Limb (tissue), 2 donors: ENCODE measurements at regions not wholly inside any gene's neighbourhood (a gene's known extent, or its start where the extent isn't known, plus 50 kb on each side); places are given as distances from the start of the nearest gene placed in this dataset.
A peak's percentile ranks its signal among the peaks of the same experiment; 100 is the strongest.
"Not testable (repeated sequence)": the region's sequence is repeated elsewhere in the genome, so short reads cannot be mapped to it uniquely, and the experiment has no call there.

Experiments
- DNase-seq, 2 donors: peaks; one replicate each; pipeline ENCODE4 v3.0.0-alpha.2; 2016; ENCODE audit errors: extremely low spot score in 2 of 2

- DNase-seq: no peak
These were observed 461.1 kb upstream of the TBL1XR1 start for GRCh38 chr3:177658354-177658753.

GRCh38 chr3:177664380-177665103 lies 467.3 kb upstream of the TBL1XR1 start:
- DNase-seq: not testable (repeated sequence)

- no peak for DNase-seq
These were observed 468.0 kb upstream of the TBL1XR1 start for GRCh38 chr3:177665122-177665808.

GRCh38 chr3:177672252-177672911 lies 475.1 kb upstream of the TBL1XR1 start:
- DNase-seq: no peak

- DNase-seq: peak in 1 of 2 donors; percentile 32
These were observed 476.0 kb upstream of the TBL1XR1 start for GRCh38 chr3:177673112-177673914.

- DNase-seq: no peak
These were observed 476.9 kb upstream of the TBL1XR1 start for GRCh38 chr3:177674186-177674585.

- DNase-seq: no peak
These were observed 478.9 kb upstream of the TBL1XR1 start for GRCh38 chr3:177676148-177676547.

- DNase-seq: peak in 1 of 2 donors; percentile 11
These were observed 479.8 kb upstream of the TBL1XR1 start for GRCh38 chr3:177676947-177677587.

- DNase-seq: no peak
These were observed 482.5 kb upstream of the TBL1XR1 start for GRCh38 chr3:177679568-177680471.

- DNase-seq: no peak
These were observed 483.2 kb upstream of the TBL1XR1 start for GRCh38 chr3:177680472-177680821.

- no peak for DNase-seq
These were observed 483.9 kb upstream of the TBL1XR1 start for GRCh38 chr3:177681156-177681555.

- DNase-seq: no peak
These were observed 484.6 kb upstream of the TBL1XR1 start for GRCh38 chr3:177681852-177682251.

GRCh38 chr3:177683586-177683985 lies 486.3 kb upstream of the TBL1XR1 start:
- DNase-seq: no peak

GRCh38 chr3:177686671-177687070 lies 489.4 kb upstream of the TBL1XR1 start:
- no peak for DNase-seq

- no peak for DNase-seq
These were observed 490.0 kb upstream of the TBL1XR1 start for GRCh38 chr3:177687291-177687690.

GRCh38 chr3:177688152-177688551 lies 490.9 kb upstream of the TBL1XR1 start:
- DNase-seq: no peak

GRCh38 chr3:177689077-177689476 lies 491.8 kb upstream of the TBL1XR1 start:
- DNase-seq: no peak

- no peak for DNase-seq
These were observed 492.6 kb upstream of the TBL1XR1 start for GRCh38 chr3:177689869-177690268.

- no peak for DNase-seq
These were observed 493.0 kb upstream of the TBL1XR1 start for GRCh38 chr3:177690306-177690705.

GRCh38 chr3:177692304-177692975 lies 495.2 kb upstream of the TBL1XR1 start:
- no peak for DNase-seq
